AG09309 (cell line): ENCODE measurements at regions not wholly inside any gene's neighbourhood (a gene's known extent, or its start where the extent isn't known, plus 50 kb on each side); places are given as distances from the start of the nearest gene placed in this dataset.
"Not testable (repeated sequence)": the region's sequence is repeated elsewhere in the genome, so short reads cannot be mapped to it uniquely, and the experiment has no call there.

Source experiments
- DNase-seq: peaks from one replicate; pipeline ENCODE4 v3.0.0-alpha.2; 2010; ENCODE audit warnings: low read depth
- H3K4me3 ChIP-seq: 2 replicates; pipeline ENCODE4 v1.5.1; 2011; ENCODE audit warnings: mild to moderate bottlenecking, low read depth, low read length, moderate library complexity; ENCODE audit not compliant: control insufficient read depth
- TF ChIP-seq, protein P1 (sequence below): IDR thresholded peaks from 2 replicates; pipeline ENCODE4 v1.5.1; 2011; ENCODE audit warnings: mild to moderate bottlenecking, low read depth, low read length, inconsistent platforms; ENCODE audit not compliant: insufficient read depth, control insufficient read depth; ENCODE audit errors: missing control alignments

DNA sequence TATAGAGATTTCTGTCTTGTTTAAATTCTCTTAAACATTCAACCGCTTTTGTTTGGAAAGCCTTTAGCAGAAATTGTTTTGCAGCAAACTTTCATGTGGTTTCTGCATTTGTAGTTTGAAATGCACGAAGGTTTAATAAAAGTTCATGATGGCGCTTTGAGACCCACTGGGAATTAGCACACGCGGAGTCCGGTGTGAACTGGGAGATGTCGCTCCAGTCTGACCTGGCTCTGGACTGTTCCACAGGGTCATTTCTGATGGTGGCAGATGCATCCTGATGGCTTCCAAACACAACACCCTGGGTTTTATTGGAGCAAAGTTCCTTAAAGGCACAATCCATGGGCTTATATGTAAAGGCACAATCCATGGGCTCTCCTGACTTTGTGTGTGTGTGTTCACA, 78.1 kb upstream of the MTHFD1L start:
- TF ChIP-seq, protein P1, sequence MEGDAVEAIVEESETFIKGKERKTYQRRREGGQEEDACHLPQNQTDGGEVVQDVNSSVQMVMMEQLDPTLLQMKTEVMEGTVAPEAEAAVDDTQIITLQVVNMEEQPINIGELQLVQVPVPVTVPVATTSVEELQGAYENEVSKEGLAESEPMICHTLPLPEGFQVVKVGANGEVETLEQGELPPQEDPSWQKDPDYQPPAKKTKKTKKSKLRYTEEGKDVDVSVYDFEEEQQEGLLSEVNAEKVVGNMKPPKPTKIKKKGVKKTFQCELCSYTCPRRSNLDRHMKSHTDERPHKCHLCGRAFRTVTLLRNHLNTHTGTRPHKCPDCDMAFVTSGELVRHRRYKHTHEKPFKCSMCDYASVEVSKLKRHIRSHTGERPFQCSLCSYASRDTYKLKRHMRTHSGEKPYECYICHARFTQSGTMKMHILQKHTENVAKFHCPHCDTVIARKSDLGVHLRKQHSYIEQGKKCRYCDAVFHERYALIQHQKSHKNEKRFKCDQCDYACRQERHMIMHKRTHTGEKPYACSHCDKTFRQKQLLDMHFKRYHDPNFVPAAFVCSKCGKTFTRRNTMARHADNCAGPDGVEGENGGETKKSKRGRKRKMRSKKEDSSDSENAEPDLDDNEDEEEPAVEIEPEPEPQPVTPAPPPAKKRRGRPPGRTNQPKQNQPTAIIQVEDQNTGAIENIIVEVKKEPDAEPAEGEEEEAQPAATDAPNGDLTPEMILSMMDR: no peak
- H3K4me3 ChIP-seq: no peak overlapping the region
- no peak for DNase-seq

DNA sequence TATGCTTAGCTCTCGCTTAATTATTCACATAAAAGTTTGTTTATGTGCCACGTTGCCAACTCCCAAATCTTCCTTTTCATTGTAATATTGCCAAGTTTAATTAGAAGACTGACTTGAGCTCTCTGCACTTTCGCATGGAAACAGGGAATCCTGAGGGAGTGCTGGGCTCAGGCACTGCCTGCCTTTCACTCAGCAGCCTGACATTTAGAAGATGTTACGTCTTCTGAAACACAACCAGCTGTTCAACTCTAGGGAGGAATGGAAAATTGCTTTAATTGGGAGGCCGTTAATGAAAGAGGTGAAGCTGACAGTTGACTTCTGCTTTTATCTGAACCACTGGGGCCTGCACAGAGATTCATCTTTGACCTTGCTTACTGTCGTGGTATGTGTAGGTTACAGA, 77.4 kb upstream of the MTHFD1L start:
- no peak overlapping the region for H3K4me3 ChIP-seq
- TF ChIP-seq, protein P1: no peak
- no peak for DNase-seq

DNA sequence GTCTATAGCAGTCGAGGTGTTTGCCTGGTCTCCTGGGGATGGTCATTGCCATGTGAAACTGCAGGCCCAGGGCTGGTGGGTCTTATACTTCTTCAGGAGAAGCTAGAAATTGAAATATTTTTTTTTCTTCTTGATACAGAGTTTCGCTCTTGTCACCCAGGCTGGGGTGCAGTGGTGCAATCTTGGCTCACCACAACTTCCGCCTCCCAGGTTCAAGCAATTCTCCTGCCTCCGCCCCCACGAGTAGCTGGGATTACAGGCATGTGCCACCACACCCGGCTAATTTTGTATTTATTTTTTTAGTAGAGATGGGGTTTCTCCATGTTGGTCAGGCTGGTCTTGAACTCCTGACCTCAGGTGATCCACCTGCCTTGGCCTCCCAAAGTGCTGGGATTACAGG, 75.6 kb upstream of the MTHFD1L start:
- not testable (repeated sequence) for DNase-seq

DNA sequence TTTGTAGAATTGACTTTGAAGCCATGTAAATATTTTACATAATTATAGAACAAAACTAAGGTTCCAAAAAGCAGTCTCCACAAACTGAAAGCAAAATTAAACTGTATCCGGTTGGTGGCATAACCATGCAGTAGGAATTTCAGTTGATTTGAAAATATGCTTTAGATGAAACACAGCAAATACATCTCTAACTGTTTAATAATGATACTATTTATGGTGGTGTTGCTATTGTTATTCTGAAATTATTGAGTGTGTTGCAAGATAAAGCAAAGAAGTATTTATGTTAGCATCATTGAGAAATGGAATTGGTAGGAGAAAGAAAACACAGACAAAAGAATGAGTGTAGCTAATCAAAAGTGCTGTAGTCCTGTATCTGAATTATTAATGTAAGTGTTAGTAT, 73.8 kb upstream of the MTHFD1L start:
- no peak for DNase-seq
- TF ChIP-seq, protein P1: no peak

More for the DNA sequence above, 75.6 kb upstream of the MTHFD1L start:
- H3K4me3 ChIP-seq: not testable (repeated sequence)

DNA sequence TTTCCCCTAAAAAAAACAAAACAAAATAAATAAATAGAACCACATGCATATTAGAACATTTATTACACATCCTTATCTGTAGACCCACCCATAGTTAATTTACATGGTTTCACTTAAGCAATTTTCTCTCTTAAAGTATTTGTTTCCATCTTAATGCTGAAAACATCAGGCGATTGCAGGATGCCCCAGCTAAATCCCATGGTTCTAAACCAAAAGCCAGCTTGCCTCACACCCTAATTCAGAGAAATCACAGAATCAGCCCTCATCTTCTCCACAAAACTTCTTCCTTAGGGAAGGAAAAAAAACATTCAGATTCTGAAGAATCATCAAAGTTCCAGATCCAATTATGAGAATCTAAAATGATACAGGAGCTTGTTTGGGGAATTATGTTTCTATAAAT, 67.6 kb upstream of the MTHFD1L start:
- TF ChIP-seq, protein P1: no peak
- no peak for DNase-seq
- H3K4me3 ChIP-seq: no peak overlapping the region

More for the DNA sequence above, 73.8 kb upstream of the MTHFD1L start:
- H3K4me3 ChIP-seq: no peak overlapping the region

DNA sequence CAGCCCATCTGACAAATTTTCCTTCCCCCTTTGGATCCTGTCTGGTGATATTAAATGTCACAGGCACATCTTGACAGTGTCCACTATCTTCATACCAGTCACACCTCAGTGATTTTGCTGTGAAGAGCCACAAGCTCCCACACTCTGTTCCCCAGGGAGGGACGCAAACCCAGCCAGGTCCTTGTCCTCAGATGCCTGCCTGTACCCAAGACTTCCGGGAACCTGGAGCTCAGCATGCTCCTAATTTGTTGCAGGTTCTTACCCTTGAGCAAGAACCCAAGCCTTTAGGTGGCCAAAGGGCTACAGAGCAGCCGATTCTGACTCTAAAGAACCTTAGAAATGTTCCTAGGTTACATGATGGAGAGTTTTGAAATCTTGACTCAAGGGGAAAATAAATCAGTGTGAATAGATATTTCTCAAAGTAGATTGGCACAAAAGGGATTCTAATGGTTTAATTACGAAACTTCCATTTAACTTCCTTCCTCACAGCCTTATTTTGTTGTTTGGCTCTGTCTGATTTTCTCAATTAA, 66.2 kb upstream of the MTHFD1L start:
- no peak for DNase-seq
- H3K4me3 ChIP-seq: no peak overlapping the region
- TF ChIP-seq, protein P1: no peak

DNA sequence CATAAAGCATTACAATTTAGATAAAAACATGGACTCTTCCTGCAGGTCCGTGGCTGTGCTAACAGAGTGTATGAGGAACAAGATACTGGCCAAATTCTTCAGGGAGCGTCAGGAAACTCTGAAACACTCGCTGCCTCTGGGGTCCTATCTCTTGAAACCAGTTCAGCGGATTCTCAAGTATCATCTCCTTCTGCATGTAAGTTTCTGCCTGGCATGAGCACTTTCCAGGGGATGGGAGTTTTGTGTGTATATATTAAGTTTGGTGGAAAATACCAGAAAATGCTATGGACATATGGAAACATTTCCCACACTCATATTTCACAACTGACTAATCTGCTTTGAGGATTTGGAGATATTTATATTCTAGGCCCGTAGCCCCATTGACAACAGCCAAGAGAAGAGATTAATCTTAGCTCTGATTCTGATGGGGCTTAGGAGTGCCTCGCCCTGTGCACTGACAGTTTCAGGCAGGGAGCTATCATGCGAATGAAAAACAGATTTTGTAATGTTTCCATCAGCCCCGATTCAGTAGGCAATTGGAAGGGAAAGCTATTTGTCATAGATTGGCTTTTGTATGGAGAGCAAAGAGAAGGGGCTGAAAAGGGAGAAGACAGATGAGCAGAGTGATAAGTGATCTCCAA, 64.7 kb upstream of the MTHFD1L start:
- no peak for DNase-seq
- H3K4me3 ChIP-seq: no peak overlapping the region
- TF ChIP-seq, protein P1: no peak
